NAMALWA (cell line): ENCODE measurements at regions not wholly inside any gene's neighbourhood (a gene's known extent, or its start where the extent isn't known, plus 50 kb on each side); places are given as distances from the start of the nearest gene placed in this dataset.
"Not testable (repeated sequence)": the region's sequence is repeated elsewhere in the genome, so short reads cannot be mapped to it uniquely, and the experiment has no call there.

Source experiments
- DNase-seq: peaks from one replicate; pipeline ENCODE4 v3.0.0-alpha.2; 2015; ENCODE audit warnings: low spot score

DNA sequence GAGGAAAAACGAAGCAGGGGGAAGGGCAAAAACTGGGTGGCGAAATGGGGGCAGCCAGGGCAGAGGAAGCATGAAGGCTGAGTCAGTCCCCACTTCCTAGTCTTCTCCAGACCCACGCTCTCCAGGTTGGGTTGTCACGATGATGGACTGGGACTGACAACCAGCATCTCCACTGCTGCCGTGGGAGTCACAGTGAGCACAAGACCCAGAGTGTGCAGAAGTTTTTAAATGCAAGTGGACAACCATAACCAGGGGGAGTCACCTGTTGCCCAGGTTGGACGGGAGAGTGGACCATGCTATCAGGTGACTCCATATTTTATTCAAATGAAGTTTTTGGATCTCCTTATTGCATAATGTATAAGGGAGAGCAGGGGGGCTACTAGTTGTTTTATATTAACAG lies 511.4 kb upstream of the ZFP42 start:
- no peak for DNase-seq

DNA sequence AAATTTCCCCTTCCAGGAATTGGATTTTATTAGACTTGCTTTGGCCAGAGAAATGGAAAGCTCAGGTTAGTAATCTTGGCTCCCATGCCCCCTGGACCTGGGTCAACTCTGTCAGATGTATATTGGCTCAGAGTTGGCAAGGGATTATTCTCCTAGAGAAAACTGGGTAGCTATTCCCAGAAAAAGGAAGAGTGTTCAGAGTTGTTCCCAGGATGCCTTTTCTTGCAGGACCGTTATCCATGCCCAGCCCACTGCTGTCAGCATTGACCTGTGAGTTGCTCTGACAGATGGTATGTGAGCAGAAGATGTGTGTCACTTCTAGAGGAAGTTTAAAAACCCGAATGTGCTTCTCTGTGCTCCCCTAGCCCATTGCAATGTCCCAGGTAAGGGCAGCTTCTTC lies 509.9 kb upstream of the ZFP42 start:
- no peak for DNase-seq

DNA sequence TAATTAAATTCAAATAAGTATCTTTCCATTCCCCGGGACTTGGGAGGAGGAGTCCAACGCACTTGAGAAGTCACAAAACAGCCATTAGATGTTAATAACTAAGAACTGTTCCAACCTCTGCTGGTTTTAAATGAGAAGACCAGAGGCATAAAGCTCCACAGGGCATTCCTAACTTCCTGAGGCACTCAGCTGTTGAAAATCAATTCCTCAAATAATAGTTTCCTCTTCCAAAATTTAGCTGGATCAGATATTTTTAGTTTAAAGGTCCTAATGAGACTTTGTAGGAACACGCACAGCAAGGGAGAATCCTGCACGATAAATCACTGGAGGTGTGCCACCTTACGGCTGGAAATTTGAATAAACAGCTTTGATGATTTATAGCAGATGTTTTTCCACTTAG lies 504.3 kb upstream of the ZFP42 start:
- no peak for DNase-seq

DNA sequence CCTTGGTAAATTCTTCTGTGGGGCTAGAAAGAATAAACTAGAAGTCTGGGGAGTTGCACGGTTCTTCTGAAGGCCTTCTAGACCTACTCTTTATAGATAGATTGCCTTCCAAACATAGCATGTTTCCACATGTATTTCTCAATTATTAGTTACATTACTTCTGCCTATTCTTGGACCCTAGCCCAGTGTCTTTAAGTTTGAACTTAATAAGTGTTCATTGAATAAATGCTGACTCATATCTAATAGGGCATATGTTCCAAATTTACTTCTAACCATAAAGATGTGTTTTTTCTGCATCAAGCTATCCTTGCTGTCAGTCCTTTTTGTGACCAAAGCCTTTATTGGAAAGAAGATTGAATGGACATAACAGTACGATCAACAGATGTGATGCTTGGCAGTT lies 503.6 kb upstream of the ZFP42 start:
- DNase-seq = no peak

DNA sequence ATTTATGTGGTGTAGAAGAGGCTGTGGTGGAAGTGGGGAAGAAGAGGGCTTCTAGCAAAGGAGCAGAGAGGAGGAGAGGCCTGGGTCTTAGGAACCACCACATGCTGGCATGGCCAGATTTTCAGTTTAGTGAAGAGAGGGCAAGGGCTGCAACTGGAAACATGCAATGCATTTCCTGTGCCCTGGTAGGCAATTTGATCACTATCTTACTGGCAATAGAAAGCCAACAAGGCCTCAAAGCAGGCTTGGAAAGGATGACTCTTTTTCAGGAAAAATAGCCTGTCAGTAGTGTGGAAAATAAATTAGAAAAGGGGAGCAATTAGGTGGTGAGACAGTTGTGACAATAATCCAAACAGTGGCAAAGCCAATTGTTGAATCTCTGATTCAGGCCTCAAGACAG lies 501.9 kb upstream of the ZFP42 start:
- no peak for DNase-seq

DNA sequence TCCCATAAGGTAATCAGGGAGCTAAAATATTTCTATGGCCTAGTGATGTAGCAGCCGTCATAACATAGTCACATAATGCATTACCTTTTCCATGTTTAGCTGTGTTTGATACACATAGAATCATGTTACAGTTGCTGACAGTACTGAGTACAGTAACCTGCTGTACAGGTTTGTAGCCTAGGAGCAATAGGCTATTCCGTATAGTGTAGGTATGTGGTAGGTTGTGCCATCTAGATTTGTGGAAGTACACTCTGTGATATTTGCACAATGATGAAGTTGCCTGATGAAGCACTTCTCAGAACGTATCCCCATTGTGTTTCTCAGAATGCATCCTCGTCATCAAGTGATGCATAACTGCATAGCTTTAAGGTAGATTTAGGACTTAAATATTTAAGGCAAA lies 495.6 kb upstream of the ZFP42 start:
- DNase-seq = no peak

DNA sequence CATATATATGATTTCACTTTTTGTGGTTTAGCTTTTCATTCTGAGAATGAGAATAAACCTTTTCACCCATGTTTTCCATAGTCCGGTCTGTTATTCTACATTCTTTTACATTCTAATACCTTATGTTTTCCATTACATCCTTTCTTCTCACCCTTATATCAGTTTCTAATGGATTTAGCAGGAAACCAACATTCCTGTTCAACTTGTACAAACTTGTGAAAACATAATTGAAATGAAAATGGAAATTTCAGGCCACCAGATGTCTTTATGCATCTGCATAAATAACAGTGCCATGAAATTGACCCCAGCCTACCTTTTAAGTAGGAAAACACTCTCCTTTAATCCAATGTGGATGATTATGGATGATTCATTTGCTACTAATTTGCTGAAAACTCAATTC lies 494.8 kb upstream of the ZFP42 start:
- no peak for DNase-seq

DNA sequence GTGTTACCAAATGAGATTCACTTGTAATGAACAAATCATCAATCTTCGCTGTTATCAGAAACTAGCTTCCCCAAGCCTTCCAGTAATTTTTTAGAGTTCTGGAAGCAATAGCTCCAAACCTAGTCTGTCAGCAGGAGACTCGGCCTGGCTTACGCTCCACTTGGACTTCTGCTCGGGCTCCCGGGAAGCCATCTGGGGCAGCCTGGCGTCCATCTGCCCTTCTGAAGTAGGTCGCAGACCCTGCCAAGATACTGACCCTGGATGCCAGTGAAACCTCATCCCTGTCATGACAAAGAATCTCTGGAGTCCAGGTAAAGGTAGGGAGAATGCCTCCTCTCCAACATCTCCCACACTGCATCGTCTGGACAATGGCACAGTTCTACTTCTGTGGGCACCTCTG lies 493.8 kb upstream of the ZFP42 start:
- no peak for DNase-seq

DNA sequence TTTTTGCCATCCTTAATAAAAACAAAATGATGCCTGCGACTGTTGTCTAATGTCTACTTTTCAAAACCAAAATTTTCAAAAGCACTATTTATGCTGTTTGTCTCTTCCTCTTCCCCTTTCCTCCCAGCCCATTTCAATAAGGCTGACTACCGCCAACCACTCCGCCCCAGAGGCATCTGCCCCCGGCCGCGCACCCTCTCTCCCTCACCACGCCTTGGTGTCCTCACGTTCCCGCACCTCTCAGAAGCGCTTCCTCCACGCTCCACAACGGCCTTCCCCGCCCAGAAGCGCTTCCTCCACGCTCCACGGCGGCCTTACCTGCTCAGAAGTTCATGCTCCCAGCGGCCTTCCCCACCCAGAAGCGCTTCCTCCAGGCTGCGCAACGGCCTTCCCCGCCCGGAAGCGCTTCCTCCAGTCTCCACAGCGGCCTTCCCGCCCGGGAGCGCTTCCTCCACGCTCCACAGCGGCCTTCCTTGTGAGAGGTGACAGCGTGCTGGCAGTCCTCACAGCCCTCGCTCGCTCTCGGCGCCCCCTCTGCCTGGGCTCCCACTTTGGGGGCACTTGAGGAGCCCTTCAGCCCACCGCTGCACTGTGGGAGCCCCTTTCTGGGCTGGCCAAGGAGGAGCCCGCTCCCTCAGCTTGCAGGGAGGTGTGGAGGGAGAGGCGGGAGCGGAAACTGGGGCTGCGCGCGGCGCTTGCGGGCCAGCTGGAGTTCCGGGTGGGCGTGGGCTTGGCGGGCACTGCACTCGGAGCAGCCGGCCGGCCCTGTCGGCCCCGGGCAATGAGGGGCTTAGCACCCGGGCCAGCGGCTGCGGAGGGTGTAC lies 490.4 kb upstream of the ZFP42 start:
- no peak for DNase-seq

DNA sequence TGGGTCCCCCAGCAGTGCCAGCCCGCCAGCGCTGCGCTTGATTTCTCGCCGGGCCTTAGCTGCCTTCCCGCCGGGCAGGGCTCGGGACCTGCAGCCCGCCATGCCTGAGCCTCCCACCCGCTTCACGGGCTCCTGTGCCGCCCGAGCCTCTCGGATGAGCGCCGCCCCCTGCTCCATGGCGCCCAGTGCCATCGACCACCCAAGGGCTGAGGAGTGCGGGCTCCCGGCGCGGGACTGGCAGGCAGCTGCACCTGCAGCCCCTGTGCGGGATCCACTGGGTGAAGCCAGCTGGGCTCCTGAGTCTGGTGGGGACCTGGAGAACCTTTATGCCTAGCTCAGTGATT lies 489.8 kb upstream of the ZFP42 start:
- DNase-seq = not testable (repeated sequence)

DNA sequence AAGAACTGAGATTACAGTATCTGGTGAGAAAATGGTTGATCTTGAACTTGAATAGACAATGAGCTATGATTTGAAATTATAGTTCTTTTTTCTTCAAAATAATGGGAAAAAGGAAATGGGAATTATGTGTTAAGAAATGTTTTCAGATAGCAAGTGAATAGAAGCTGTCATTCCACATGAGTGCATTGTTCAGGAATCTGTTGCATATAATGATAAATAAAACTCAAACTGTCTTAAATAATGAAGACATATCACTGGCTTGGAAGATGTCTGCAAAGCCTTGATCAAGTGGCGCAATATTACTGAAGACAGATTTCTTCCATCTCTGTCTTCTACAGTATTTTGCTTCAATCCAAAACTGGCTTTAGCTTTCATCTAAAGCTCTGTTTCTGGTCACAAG lies 479.3 kb upstream of the ZFP42 start:
- DNase-seq = no peak

DNA sequence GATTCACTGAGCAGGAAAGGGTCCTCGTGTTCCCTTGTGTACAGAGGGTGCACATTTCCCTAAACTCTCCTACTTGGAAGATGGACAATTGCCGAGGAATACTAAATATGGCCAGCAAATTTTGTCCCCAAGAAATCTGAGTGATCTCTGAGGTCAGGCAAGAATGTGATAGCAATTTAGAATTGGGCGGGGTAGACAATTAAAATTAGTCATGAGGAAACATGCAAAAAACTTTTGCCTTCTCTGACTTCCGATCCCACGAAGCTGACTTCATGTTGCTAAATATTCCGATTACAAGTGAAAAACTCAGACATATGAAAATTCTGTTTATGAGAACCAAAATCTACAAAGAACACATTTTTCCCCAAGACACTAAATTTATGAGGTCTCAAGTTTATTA lies 453.9 kb upstream of the ZFP42 start:
- no peak for DNase-seq

DNA sequence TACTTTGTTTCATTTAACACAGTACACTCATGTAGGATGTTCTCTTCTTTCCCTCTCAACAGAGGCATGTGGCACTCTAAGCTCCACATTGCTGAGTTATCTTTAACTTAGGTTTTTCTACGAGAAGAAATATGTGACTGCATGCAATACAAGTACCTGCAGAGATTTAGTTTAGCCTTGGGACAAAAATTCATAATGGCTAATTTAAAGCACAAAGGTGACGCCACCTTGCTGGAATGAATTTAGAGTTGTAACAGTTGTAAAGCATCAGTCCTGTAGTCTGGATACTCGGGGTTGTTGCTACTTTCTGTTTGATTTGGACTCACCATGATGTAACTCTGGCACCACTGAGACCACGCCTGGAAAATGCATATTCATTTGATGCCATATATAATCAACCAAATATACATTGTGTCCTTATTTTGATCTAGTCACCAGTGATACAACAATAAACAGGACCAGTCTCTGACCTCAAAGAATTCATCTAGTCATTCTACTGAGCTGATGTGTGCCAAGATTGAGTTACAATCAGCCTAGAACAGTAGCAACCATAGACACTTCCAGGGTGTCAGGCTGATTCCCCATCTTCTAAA lies 451.0 kb upstream of the ZFP42 start:
- DNase-seq = no peak

DNA sequence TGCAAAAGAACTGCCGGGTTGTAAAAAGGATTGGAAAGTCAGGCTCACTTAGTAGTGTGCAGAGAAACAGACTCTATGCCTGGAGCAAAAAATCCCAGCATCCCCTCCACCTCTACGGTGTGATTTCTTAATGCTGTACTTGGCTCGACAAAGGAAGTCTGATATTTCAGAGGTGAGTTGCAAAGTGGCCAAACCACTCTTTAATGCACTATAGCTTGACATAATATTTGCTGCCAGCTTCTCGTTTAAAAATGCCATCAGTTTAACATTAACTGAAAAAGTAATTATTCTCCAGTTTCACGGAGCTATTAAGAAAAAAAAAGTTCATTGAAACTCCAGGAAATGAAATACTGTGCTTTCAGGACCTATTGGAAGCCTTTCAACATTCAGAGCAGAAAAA lies 448.3 kb upstream of the ZFP42 start:
- no peak for DNase-seq

DNA sequence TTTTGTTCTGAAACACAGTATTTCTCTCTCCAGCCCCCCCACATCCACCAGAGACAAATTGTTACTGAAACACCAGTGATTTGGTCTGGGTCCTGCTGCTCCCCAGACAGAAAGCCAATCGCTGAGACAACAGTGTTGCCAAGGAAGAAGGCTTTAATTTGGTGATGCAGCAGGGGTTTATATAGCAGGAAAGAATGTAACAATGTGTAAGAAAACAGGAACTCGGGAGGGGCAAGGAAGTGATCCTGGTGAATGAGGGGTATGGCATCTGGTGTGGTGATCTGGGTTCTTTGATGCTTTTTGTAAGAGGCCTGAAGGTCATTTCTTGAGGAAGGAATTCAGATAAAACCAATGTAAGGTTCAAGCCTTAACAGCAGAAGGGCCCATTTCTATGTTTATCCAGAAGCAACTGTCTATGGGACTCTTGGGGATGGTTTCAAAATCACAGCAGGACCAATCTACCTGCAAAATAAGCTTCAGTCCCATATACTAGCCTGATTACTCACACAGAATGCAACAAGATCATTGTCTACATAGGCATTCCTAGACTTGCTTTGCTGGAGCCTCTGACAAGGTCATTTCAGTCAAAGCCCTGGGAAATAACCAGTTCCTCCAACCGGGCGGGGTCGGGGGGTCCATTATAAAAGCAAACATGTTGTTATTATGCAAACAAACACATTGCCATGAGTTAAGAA lies 445.2 kb upstream of the ZFP42 start:
- no peak for DNase-seq

DNA sequence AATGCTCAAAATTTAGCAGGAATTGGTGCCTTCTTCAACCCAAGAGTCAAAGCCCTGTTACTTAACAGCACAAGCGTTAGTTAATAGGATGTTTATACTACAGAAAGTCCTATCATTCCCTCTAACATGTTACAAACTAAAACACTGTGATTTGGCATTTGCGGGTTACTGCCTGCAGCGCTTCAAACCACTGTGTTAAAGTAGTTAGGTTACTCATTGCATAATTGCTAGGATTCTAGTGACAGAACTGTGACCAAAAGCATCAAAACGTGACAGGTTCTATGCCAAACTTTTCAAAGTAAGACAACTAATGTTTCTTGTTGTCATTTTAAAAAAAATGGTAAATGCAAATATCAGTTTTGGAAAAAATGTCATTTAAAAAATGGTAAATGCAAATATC lies 442.8 kb upstream of the ZFP42 start:
- no peak for DNase-seq

DNA sequence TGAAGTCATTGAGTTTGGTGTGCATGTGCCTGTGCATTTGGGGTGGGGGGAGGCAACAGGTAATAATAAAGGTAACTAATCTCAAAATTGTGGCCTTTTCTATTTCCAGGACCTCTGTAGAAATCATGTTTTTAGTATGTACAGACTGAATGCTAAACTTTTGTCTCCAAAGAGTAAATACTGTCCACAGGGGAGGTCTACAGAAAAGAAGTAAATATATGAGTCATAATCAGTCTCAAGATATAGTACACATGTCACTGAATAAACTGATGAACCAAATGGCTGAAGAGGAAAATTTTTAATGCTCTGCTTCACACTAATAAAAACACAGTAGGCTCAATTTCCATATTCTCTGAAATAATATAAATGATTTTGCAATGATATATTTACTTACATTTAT lies 440.4 kb upstream of the ZFP42 start:
- DNase-seq = no peak

DNA sequence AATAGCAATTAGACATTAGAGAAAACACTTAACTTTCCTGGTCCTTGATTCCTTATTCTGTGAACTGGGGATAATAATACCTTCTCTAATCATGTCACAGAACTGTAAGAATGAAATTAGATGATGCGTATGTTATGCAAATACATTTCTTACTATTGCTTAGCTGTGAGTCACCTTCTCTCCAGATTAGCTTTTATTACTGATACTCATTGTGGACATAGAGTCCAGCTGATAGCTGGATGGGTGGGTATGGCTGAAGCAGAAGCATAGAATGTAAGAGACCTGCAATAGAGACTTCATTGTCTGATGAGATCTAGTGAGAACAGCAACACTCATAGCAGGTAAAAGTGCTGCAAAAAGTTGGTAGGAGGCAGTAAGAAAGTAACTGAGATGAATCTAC lies 437.2 kb upstream of the ZFP42 start:
- no peak for DNase-seq

DNA sequence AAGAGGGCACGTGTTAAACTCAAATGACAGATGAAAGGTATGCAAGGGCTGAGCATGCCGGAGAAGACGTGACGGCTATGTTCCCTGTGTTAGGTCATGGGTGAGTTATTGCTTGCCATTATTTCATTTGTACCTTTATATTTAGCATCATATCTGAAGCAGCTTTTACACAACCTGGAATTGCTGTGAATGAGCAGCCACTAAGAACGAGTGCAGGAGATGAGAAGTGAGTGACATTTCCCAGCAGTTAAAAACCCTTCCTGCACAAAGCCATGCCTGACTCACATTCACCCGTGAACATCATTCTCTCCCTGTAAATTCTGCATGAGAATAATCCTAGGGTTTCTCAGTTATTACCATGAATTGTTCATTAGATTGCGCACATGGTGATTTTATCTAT lies 433.2 kb upstream of the ZFP42 start:
- no peak for DNase-seq

DNA sequence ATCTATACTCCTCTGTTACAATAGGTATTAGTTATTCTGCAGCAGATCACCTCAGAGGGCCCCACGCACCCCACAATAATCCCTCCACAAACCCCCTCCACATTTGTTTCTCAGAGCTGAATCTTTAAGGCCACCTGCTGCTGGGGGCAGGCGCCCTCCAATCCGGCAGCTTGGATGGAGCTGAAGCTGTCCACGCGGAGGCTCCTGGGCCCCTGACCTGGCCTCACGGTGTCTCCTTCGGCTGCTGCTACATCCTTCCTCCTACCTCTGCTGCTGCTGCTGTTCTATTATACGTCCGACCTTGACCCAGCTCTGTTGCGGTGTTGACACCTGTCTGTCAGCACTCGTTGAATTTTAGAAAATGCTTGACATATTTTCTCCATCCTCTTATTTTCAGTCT lies 430.2 kb upstream of the ZFP42 start:
- no peak for DNase-seq

DNA sequence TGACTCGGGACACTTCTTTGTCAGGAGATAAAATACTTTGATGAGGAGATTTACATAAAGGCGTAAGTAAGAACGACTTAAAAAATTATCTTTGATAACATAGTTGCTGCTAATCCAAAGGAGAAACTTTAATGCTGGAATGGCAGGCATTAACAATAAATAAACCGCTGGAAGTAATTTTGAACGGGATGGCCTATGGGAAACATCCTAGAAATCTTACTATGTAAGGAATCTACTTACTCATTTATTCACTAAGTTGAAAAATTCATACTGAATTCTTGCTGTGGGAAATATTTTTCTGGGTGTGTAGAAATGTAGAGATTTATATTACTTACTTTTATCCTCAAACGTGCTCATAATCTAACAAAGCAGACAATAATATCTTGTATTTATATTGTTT lies 425.7 kb upstream of the ZFP42 start:
- DNase-seq = no peak

DNA sequence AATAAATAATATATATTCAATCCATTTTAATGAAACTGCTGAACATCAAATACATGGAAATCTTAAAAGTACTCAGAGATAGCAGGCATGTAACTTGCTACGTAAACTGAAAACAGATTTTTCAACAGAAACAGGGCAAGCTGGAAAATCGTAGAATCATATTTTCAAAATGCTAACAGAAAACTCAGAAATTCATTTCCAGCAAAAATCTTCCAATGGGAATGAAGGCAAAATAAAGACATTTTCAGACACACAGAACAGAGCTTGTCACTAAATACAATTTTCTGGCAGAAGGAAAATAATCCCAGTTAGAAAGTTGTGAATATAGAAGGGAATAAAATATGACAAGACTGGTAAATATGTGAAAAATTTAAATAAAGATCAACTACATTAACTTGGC lies 419.9 kb upstream of the ZFP42 start:
- DNase-seq = no peak

DNA sequence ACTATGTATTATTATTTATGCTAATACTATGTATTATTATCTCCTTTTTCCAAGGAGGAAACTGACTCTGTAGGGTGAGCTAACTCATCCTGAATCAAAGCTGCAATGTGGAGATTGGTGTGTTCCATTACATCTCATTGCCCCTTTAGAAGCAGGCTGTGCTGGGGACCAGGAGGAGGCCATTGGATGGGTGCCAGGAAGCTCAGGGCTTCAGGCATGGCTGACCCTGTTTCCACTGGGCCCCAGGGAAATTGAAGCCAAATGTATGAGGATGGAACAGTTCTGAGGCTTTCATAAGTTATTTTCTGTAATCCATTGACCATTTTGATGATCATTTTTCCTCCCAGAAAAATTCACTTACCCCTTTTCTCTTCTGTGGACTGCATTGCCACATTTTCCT lies 418.8 kb upstream of the ZFP42 start:
- DNase-seq = no peak
